ENCODE measurements at regions not wholly inside any gene's neighbourhood (a gene's known extent, or its start where the extent isn't known, plus 50 kb on each side); places are given as distances from the start of the nearest gene placed in this dataset.

GRCh38 chr12:65681226-65681625 lies 143.1 kb upstream of the HMGA2 start:
- Histone ChIP-seq H3K4me3 (no peak overlapping the region), H3K4me1 (ENCODE audit: control insufficient read depth in 5 of 5, insufficient read depth in 5 of 5, low read length in 5 of 5) (no peaks in the 10 kb centered on the region), H3K27me3 (ENCODE audit: control insufficient read depth in 3 of 3, insufficient read depth in 3 of 3, low read length in 2 of 3) (peaks cover 0 to 5% (median 0%) of the 10 kb centered on the region in 3 donors), H3K9ac (ENCODE audit: insufficient read depth in 1 of 2, low read length in 2 of 2) (no peak overlapping the region), H3K36me3 (ENCODE audit: control insufficient read depth in 4 of 4, insufficient read depth in 4 of 4, low read length in 4 of 4) (no peaks in the 10 kb centered on the region), H3K27ac (ENCODE audit: low read depth in 1 of 2, low read length in 1 of 2) (no peak overlapping the region), H3K9me3 (ENCODE audit: control insufficient read depth in 4 of 4, insufficient read depth in 3 of 4, low read length in 3 of 4) (peaks cover 0 to 3% (median 1%) of the 10 kb centered on the region in 4 donors)
- no peak for ATAC-seq (ENCODE audit: insufficient read depth, low FRiP score)
- DNase-seq = no peak
- WGBS, 2 donors = 62 to 84% methylated on average over 1 of the region's 1 CpG
- no peak for TF ChIP-seq CTCF (IDR thresholded peaks at IDR 0.05; ENCODE audit: control extremely low read depth, extremely low read depth)

DNA sequence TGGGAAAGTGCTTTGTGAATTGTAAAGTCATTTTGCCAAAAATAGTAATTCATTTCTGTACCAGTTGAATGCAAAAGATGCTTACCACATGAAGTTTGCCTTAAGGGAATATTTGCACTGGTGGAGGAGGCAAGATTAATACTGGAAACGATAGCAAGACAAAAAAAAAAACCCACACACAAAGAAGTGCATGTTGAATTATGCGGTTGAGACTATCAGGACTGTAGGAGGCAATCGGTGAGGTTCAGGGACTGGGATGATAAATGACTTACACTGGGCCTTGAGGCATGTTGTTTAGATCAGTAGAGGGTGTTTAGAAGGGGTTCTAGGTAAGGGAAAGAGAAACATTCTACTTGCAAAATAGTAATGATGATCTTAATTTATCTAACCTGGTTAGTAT lies 142.2 kb upstream of the HMGA2 start:
- H3K36me3 ChIP-seq (ENCODE audit: control insufficient read depth in 4 of 4, insufficient read depth in 4 of 4, low read length in 4 of 4) = no peaks in the 10 kb centered on the region
- peaks cover 0 to 5% (median 0%) of the 10 kb centered on the region in 3 donors for H3K27me3 ChIP-seq (ENCODE audit: control insufficient read depth in 3 of 3, insufficient read depth in 3 of 3, low read length in 2 of 3)
- 44 to 74% methylated on average over 3 of the region's 3 CpGs for WGBS, 2 donors
- peaks cover 0 to 3% (median 1%) of the 10 kb centered on the region in 4 donors for H3K9me3 ChIP-seq (ENCODE audit: control insufficient read depth in 4 of 4, insufficient read depth in 3 of 4, low read length in 3 of 4)
- H3K27ac ChIP-seq (ENCODE audit: low read depth in 1 of 2, low read length in 1 of 2) = no peak overlapping the region
- no peak for DNase-seq
- no peak overlapping the region for H3K4me3 ChIP-seq
- no peak overlapping the region for H3K9ac ChIP-seq (ENCODE audit: insufficient read depth in 1 of 2, low read length in 2 of 2)
- H3K4me1 ChIP-seq (ENCODE audit: control insufficient read depth in 5 of 5, insufficient read depth in 5 of 5, low read length in 5 of 5) = no peaks in the 10 kb centered on the region
- ATAC-seq (ENCODE audit: insufficient read depth, low FRiP score) = no peak
- TF ChIP-seq CTCF (IDR thresholded peaks at IDR 0.05; ENCODE audit: control extremely low read depth, extremely low read depth) = no peak

- DNase-seq (no peak), ATAC-seq (ENCODE audit: insufficient read depth, low FRiP score) (no peak)
- Histone ChIP-seq H3K4me1 (ENCODE audit: control insufficient read depth in 5 of 5, insufficient read depth in 5 of 5, low read length in 5 of 5) (no peaks in the 10 kb centered on the region), H3K27ac (ENCODE audit: low read depth in 1 of 2, low read length in 1 of 2) (no peak overlapping the region), H3K4me3 (no peak overlapping the region), H3K27me3 (ENCODE audit: control insufficient read depth in 3 of 3, insufficient read depth in 3 of 3, low read length in 2 of 3) (peaks cover 0 to 5% (median 0%) of the 10 kb centered on the region in 3 donors), H3K36me3 (ENCODE audit: control insufficient read depth in 4 of 4, insufficient read depth in 4 of 4, low read length in 4 of 4) (no peaks in the 10 kb centered on the region), H3K9ac (ENCODE audit: insufficient read depth in 1 of 2, low read length in 2 of 2) (no peak overlapping the region), H3K9me3 (ENCODE audit: control insufficient read depth in 4 of 4, insufficient read depth in 3 of 4, low read length in 3 of 4) (no peaks in the 10 kb centered on the region)
- 78 to 83% methylated on average over 2 of the region's 2 CpGs for WGBS, 2 donors
- TF ChIP-seq CTCF (IDR thresholded peaks at IDR 0.05; ENCODE audit: control extremely low read depth, extremely low read depth) = no peak
These were observed 139.4 kb upstream of the HMGA2 start for GRCh38 chr12:65684906-65685305.

DNA sequence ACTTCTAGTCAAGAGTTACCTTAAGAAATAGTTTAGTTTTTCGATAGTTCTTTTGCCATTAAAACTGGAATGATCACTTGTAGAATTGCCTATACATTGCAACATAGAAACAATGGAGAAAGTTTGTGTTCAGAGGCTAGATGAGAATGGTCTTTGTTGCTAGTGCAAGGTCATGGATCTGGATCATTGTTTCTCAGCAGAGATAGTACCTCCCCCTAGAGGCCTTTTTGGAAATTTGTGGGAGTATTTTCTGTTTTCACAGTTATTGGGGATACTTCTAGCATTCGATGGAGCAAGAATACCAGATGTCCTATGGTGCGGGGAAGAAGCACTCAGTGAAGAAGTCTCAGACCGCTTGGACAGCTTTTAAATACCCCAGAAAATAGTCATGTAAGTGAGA lies 138.8 kb upstream of the HMGA2 start:
- no peak overlapping the region for H3K27ac ChIP-seq (ENCODE audit: low read depth in 1 of 2, low read length in 1 of 2)
- H3K4me1 ChIP-seq (ENCODE audit: control insufficient read depth in 5 of 5, insufficient read depth in 5 of 5, low read length in 5 of 5) = no peaks in the 10 kb centered on the region
- ATAC-seq (ENCODE audit: insufficient read depth, low FRiP score) (peak; percentile 30), DNase-seq (peak in 1 of 3 donors; percentile 26)
- WGBS, 2 donors = 65 to 71% methylated on average over 4 of the region's 4 CpGs
- H3K9ac ChIP-seq (ENCODE audit: insufficient read depth in 1 of 2, low read length in 2 of 2) = no peak overlapping the region
- H3K27me3 ChIP-seq (ENCODE audit: control insufficient read depth in 3 of 3, insufficient read depth in 3 of 3, low read length in 2 of 3) = peaks cover 0 to 5% (median 0%) of the 10 kb centered on the region in 3 donors
- H3K4me3 ChIP-seq = no peak overlapping the region
- no peaks in the 10 kb centered on the region for H3K9me3 ChIP-seq (ENCODE audit: control insufficient read depth in 4 of 4, insufficient read depth in 3 of 4, low read length in 3 of 4)
- H3K36me3 ChIP-seq (ENCODE audit: control insufficient read depth in 4 of 4, insufficient read depth in 4 of 4, low read length in 4 of 4) = no peaks in the 10 kb centered on the region
- no peak for TF ChIP-seq CTCF (IDR thresholded peaks at IDR 0.05; ENCODE audit: control extremely low read depth, extremely low read depth)
